HEK293 (cell line): ENCODE measurements at regions not wholly inside any gene's neighbourhood (a gene's known extent, or its start where the extent isn't known, plus 50 kb on each side); places are given as distances from the start of the nearest gene placed in this dataset.

ENCODE experiments used
- CTCF ChIA-PET: fragments of 350-600 bp; formaldehyde crosslinking; extraction: SDS; loops from one replicate; lab custom pipeline; 2021; ENCODE audit warnings: antibody characterized with exemption; lab: Yijun Ruan, JAX
- POLR2A ChIA-PET: fragments of 300-600 bp; formaldehyde crosslinking; extraction: SDS; loops from one replicate; lab custom pipeline; 2020; ENCODE audit warnings: antibody characterized with exemption, inconsistent platforms; lab: Yijun Ruan, JAX
- H3K27ac ChIP-seq: fragments of 200-500 bp; sonication (Bioruptor generic); 2 replicates; pipeline ENCODE4 v1.5.1; 2014; ENCODE audit warnings: low read depth, low read length, control low read depth, inconsistent platforms; ENCODE audit errors: extremely low read depth
- H3K36me3 ChIP-seq, 2 experiments: fragments of 200-500 bp in 1 of 2; sonication (Bioruptor generic) in 1 of 2; 1 replicate in 1 of 2; 2 replicates in 1 of 2; pipeline ENCODE4 v1.5.1; 2014 to 2017; ENCODE audit warnings: inconsistent platforms in 2 of 2, low read length in 2 of 2; ENCODE audit not compliant: control insufficient read depth in 2 of 2, insufficient read depth in 1 of 2
- H3K4me1 ChIP-seq: fragments of 200-500 bp; sonication (Bioruptor generic); 2 replicates; pipeline ENCODE4 v1.5.1; 2014; ENCODE audit warnings: mild to moderate bottlenecking, low read length, inconsistent platforms; ENCODE audit not compliant: control insufficient read depth, insufficient read depth
- H3K4me3 ChIP-seq: 2 replicates; pipeline ENCODE4 v1.5.1; 2011; ENCODE audit warnings: low read depth, mild to moderate bottlenecking, control low read depth, low read length, moderate library complexity
- H3K9me3 ChIP-seq: fragments of 200-500 bp; sonication (Bioruptor generic); 2 replicates; pipeline ENCODE4 v1.5.1; 2014; ENCODE audit warnings: low read depth, low read length, inconsistent platforms; ENCODE audit not compliant: control insufficient read depth, insufficient read depth
- BCL11A ChIP-seq: fragments of 450-650 bp; formaldehyde crosslinking; IDR thresholded peaks from 2 replicates; pipeline ENCODE4 v1.5.1; 2016; ENCODE audit warnings: low read depth, missing biosample characterization, missing genetic modification characterization
- BCL11B ChIP-seq: fragments of 450-650 bp; formaldehyde crosslinking; IDR thresholded peaks from 2 replicates; pipeline ENCODE4 v1.5.1; 2016; ENCODE audit warnings: low read depth, missing biosample characterization, missing genetic modification characterization
- KLF10 ChIP-seq: fragments of 450-650 bp; IDR thresholded peaks from 2 replicates; pipeline ENCODE4 v1.5.1; 2018; ENCODE audit warnings: missing biosample characterization, mild to moderate bottlenecking, missing genetic modification characterization
- PRDM6 ChIP-seq: fragments of 450-650 bp; formaldehyde crosslinking; IDR thresholded peaks from 2 replicates; pipeline ENCODE4 v1.5.1; 2017; ENCODE audit warnings: missing biosample characterization, missing genetic modification characterization
- ZBTB20 ChIP-seq: fragments of 450-650 bp; formaldehyde crosslinking; IDR thresholded peaks from 2 replicates; pipeline ENCODE4 v1.5.1; 2016; ENCODE audit warnings: missing biosample characterization, missing genetic modification characterization
- ZNF510 ChIP-seq: fragments of 450-650 bp; formaldehyde crosslinking; IDR thresholded peaks from 2 replicates; pipeline ENCODE4 v1.5.1; 2018; ENCODE audit warnings: mild to moderate bottlenecking, missing genetic modification characterization, missing biosample characterization; ENCODE audit not compliant: insufficient replicate concordance
- ZNF530 ChIP-seq: fragments of 450-650 bp; formaldehyde crosslinking; IDR thresholded peaks from 2 replicates; pipeline ENCODE4 v1.5.1; 2016; ENCODE audit warnings: low read depth, missing biosample characterization, missing genetic modification characterization
- ZNF580 ChIP-seq: fragments of 450-650 bp; formaldehyde crosslinking; IDR thresholded peaks from 2 replicates; pipeline ENCODE4 v1.5.1; 2016; ENCODE audit warnings: missing biosample characterization, missing genetic modification characterization
- ZNF777 ChIP-seq: fragments of 450-650 bp; formaldehyde crosslinking; IDR thresholded peaks from 2 replicates; pipeline ENCODE4 v1.5.1; 2017; ENCODE audit warnings: missing biosample characterization, missing genetic modification characterization, borderline replicate concordance
- ZNF830 ChIP-seq: fragments of 450-650 bp; IDR thresholded peaks from 2 replicates; pipeline ENCODE4 v1.5.0; 2018; ENCODE audit warnings: missing biosample characterization, missing genetic modification characterization, low read depth, mild to moderate bottlenecking, moderate library complexity
- TF ChIP-seq, protein P1 (sequence below): fragments of 450-650 bp; formaldehyde crosslinking; IDR thresholded peaks from 2 replicates; pipeline ENCODE4 v1.5.1; 2016; ENCODE audit warnings: missing biosample characterization, missing genetic modification characterization
- TF ChIP-seq, protein P2 (sequence below): fragments of 450-650 bp; formaldehyde crosslinking; IDR thresholded peaks from 2 replicates; pipeline ENCODE4 v1.5.1; 2017; ENCODE audit warnings: missing biosample characterization, missing genetic modification characterization
- TF ChIP-seq, protein P3 (sequence below): fragments of 450-650 bp; formaldehyde crosslinking; IDR thresholded peaks from 2 replicates; pipeline ENCODE4 v1.5.1; 2016; ENCODE audit warnings: missing biosample characterization, missing genetic modification characterization
- TF ChIP-seq, protein P4 (sequence below): fragments of 450-650 bp; IDR thresholded peaks from 2 replicates; pipeline ENCODE4 v1.5.1; 2018; ENCODE audit warnings: missing biosample characterization, missing genetic modification characterization

- TF ChIP-seq, protein P1, sequence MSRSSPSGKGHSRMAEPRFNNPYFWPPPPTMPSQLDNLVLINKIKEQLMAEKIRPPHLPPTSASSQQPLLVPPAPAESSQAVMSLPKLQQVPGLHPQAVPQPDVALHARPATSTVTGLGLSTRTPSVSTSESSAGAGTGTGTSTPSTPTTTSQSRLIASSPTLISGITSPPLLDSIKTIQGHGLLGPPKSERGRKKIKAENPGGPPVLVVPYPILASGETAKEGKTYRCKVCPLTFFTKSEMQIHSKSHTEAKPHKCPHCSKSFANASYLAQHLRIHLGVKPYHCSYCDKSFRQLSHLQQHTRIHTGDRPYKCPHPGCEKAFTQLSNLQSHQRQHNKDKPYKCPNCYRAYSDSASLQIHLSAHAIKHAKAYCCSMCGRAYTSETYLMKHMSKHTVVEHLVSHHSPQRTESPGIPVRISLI (tag by site-specific recombination), result no peak
- TF ChIP-seq, protein P2, sequence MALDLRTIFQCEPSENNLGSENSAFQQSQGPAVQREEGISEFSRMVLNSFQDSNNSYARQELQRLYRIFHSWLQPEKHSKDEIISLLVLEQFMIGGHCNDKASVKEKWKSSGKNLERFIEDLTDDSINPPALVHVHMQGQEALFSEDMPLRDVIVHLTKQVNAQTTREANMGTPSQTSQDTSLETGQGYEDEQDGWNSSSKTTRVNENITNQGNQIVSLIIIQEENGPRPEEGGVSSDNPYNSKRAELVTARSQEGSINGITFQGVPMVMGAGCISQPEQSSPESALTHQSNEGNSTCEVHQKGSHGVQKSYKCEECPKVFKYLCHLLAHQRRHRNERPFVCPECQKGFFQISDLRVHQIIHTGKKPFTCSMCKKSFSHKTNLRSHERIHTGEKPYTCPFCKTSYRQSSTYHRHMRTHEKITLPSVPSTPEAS, result no peak
- no peak for TF ChIP-seq BCL11A (tag by site-specific recombination)
- TF ChIP-seq ZNF777, result no peak
- Histone ChIP-seq H3K27ac (no peak overlapping the region), H3K9me3 (no peaks in the 10 kb centered on the region), H3K4me3 (no peak overlapping the region), H3K36me3 (no peaks in the 10 kb centered on the region), H3K4me1 (no peaks in the 10 kb centered on the region)
- CTCF ChIA-PET, result interaction anchor here (0.6 to 0.9 kb wide), 3 partner anchors 13 to 36 kb away, joined by 3 to 4 read pairs (median 3); no protein-coding TSS in a partner anchor
- POLR2A ChIA-PET, result no interaction called here
Observed at GRCh38 chr4:122541996-122542395, 78.9 kb downstream of the IL21 start.

- H3K27ac ChIP-seq, result no peak overlapping the region
- POLR2A ChIA-PET, result no interaction called here
- H3K4me1 ChIP-seq, result no peaks in the 10 kb centered on the region
- TF ChIP-seq BCL11B (tag by site-specific recombination), result no peak
- no peak overlapping the region for H3K4me3 ChIP-seq
- CTCF ChIA-PET, result interaction anchor here (0.6 to 0.7 kb wide), 2 partner anchors 19 to 21 kb away, joined by 3 to 6 read pairs; no protein-coding TSS in a partner anchor
- no peaks in the 10 kb centered on the region for H3K9me3 ChIP-seq
- no peaks in the 10 kb centered on the region for H3K36me3 ChIP-seq
Observed at GRCh38 chr4:122540838-122541237, 80.0 kb downstream of the IL21 start.

GRCh38 chr4:122539861-122540465 lies 80.9 kb downstream of the IL21 start:
- TF ChIP-seq ZNF510 (no peak), ZBTB20 (tag by site-specific recombination) (peak; percentile 46; the same call in 1 of the 2 replicates)
- no peaks in the 10 kb centered on the region for H3K4me1 ChIP-seq
- H3K27ac ChIP-seq, result no peak overlapping the region
- ChIA-PET CTCF (no interaction called here), POLR2A (no interaction called here)
- no peak overlapping the region for H3K4me3 ChIP-seq
- H3K36me3 ChIP-seq, result no peaks in the 10 kb centered on the region
- no peaks in the 10 kb centered on the region for H3K9me3 ChIP-seq

DNA sequence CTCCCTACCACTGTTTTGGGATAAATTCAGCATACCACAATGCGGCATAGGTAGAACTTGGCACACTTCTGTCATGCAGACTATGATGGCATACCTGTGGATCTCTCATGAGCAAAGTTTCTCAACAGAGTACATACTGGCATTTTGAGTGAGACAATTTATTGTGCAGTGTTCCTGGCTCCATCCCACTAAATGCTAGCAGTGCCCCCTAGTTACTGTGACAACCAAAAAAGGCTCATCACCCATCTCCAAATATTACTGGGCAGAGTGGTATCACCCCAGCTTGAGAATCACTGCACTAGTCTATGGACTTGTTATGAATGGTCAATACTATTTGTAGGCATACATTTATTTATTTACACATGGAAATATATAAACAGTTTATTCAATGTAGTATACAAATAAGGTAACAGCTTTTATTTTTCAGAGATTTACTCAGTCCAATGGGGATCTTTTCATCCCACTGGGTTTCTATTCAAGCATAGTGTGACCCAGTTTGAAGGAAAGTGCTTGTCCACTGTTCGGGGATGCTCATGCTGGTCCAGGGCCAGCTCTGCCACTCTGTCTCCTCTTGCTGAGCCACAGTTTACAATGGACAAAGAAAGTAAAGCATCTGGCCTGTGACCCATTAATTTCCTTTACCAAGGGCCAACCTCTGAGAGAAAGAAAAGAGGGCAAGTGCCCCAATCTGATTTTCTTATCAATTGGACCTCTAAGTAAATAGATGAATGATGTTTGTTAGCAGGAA lies 81.0 kb upstream of the IL2 start:
- no peak overlapping the region for H3K27ac ChIP-seq
- POLR2A ChIA-PET, result no interaction called here
- CTCF ChIA-PET, result no interaction called here
- H3K36me3 ChIP-seq, result no peaks in the 10 kb centered on the region
- no peaks in the 10 kb centered on the region for H3K4me1 ChIP-seq
- no peak overlapping the region for H3K4me3 ChIP-seq
- no peaks in the 10 kb centered on the region for H3K9me3 ChIP-seq
- no peak for TF ChIP-seq KLF10
- TF ChIP-seq, protein P2, result no peak
- TF ChIP-seq, protein P3, sequence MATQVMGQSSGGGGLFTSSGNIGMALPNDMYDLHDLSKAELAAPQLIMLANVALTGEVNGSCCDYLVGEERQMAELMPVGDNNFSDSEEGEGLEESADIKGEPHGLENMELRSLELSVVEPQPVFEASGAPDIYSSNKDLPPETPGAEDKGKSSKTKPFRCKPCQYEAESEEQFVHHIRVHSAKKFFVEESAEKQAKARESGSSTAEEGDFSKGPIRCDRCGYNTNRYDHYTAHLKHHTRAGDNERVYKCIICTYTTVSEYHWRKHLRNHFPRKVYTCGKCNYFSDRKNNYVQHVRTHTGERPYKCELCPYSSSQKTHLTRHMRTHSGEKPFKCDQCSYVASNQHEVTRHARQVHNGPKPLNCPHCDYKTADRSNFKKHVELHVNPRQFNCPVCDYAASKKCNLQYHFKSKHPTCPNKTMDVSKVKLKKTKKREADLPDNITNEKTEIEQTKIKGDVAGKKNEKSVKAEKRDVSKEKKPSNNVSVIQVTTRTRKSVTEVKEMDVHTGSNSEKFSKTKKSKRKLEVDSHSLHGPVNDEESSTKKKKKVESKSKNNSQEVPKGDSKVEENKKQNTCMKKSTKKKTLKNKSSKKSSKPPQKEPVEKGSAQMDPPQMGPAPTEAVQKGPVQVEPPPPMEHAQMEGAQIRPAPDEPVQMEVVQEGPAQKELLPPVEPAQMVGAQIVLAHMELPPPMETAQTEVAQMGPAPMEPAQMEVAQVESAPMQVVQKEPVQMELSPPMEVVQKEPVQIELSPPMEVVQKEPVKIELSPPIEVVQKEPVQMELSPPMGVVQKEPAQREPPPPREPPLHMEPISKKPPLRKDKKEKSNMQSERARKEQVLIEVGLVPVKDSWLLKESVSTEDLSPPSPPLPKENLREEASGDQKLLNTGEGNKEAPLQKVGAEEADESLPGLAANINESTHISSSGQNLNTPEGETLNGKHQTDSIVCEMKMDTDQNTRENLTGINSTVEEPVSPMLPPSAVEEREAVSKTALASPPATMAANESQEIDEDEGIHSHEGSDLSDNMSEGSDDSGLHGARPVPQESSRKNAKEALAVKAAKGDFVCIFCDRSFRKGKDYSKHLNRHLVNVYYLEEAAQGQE (tag by site-specific recombination), result no peak
- TF ChIP-seq, protein P4, sequence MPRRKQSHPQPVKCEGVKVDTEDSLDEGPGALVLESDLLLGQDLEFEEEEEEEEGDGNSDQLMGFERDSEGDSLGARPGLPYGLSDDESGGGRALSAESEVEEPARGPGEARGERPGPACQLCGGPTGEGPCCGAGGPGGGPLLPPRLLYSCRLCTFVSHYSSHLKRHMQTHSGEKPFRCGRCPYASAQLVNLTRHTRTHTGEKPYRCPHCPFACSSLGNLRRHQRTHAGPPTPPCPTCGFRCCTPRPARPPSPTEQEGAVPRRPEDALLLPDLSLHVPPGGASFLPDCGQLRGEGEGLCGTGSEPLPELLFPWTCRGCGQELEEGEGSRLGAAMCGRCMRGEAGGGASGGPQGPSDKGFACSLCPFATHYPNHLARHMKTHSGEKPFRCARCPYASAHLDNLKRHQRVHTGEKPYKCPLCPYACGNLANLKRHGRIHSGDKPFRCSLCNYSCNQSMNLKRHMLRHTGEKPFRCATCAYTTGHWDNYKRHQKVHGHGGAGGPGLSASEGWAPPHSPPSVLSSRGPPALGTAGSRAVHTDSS (tag by site-specific recombination), result no peak
- TF ChIP-seq ZNF580 (tag by site-specific recombination), result no peak
- TF ChIP-seq ZNF530 (tag by site-specific recombination), result no peak
- TF ChIP-seq PRDM6 (tag by site-specific recombination), result no peak
- TF ChIP-seq ZNF830 (tag by site-specific recombination), result no peak
